Renal cortical epithelial cell (primary cell): ENCODE measurements at regions not wholly inside any gene's neighbourhood (a gene's known extent, or its start where the extent isn't known, plus 50 kb on each side); places are given as distances from the start of the nearest gene placed in this dataset.

ENCODE experiments used
- DNase-seq: peaks from one replicate; pipeline ENCODE4 v3.0.0-alpha.2; 2011; ENCODE audit warnings: low read depth

DNA sequence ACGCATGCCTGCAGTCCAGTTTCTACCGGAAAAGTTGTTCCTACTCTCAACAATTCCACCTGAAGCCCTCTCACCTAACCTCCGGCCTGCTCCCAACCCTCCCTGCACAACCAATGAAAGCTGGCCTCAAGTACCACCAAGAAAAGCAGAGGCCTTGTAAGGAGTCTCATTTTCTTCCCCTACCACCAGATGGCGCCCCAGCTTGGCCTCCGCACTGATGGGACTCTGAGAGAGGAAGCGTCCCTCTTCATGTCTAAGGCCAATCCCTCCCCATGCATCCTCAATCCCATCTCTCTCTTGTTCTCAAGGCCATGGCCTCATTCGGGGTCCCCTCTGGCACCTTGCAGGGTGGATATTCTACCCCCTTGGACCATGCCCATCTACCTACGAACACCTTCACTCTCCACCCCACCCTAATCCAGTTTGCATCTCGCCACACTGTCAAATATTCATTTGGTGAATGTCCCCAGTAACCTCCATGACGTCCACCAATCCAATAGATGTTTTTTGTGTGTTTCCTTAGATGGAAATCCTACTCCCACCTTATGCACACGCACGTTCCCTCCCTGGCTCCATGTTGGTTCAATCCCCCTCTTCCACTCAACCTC, 412.8 kb downstream of the ZNF536 start:
- DNase-seq, result no peak

GRCh38 chr19:30783936-30784335, 411.8 kb downstream of the ZNF536 start:
- DNase-seq, result no peak

DNA sequence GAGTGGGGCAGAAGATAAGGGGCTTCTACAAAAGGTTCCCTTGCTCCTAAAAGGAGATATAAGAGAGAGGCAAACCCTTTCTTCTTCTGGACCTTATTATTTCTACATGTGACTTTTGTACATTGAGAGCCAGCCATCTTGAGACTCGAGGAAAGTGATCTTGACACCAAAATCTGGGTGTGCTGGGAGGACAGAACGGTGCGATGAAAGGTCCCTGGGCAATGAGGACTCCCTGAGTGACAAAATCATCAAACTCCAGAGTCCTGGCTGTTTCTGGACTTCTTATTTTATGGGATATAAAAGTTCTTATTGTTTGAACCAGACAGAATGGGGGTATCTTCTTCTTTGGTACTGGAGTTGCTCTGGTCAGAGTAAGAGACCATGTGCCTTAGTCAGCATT, 411.0 kb downstream of the ZNF536 start:
- DNase-seq, result no peak

DNA sequence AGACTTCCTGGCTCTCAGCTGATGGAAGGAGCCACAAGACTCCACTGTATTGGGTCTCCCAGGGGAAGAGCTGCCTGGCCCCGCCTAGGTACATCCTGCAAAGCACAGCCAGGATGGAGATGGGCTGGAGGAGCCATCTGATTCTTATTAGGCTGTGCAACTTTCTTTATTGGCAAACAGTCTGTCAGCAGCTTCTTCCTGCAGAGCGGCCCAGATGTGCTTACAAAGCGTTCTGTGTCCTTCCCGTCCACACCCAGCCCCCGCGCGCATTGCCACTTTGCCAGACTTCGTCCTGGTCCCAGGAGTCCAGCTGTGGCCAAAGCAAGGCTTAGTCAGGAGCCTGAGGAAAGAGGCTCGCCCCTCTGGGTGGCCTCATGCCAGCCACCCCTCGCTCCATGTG, 409.3 kb downstream of the ZNF536 start:
- DNase-seq, result no peak

GRCh38 chr19:30781047-30781446, 408.9 kb downstream of the ZNF536 start:
- DNase-seq, result no peak

- no peak for DNase-seq
Measured at GRCh38 chr19:30780456-30780855, 408.3 kb downstream of the ZNF536 start.

DNA sequence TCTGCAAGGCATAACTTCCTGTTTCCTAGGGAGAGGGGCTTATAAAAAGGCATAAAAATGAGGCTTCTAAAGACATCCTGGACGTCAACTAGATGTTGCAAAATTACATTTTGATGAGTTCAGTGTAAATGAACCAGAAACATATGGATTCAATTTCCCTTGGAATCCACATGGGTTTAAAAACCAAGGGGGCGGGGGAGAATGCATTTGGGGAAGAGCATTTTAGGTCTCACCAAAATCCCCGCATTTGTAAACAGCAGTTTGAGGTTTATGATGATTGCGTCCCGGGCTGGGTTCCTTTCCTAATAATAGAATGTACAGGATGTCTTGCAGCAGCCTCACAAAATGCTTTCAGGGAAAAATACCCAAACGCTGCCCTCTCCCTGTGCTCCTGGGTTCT, 407.8 kb downstream of the ZNF536 start:
- no peak for DNase-seq

- no peak for DNase-seq
Measured at GRCh38 chr19:30778961-30779715, 407.0 kb downstream of the ZNF536 start.

DNA sequence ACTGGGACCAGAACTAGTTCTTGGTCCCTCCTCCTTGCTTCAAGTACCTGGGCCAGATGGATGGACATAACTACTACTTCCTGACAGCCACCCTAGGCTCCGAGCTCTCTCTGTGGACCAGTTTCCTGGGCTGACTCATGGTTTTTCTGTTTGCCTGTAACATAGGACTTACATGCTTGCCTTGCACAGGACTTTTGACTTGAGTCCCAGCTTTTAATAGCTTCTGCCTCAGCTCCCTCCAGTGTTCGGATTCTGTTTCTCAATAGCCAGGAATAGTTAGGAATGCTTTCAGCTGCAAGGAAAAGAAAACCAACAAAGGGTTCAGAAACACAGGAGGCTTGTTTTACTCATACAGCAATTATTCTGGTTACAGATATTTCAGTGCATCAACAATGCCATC, 405.9 kb downstream of the ZNF536 start:
- DNase-seq, result no peak

DNA sequence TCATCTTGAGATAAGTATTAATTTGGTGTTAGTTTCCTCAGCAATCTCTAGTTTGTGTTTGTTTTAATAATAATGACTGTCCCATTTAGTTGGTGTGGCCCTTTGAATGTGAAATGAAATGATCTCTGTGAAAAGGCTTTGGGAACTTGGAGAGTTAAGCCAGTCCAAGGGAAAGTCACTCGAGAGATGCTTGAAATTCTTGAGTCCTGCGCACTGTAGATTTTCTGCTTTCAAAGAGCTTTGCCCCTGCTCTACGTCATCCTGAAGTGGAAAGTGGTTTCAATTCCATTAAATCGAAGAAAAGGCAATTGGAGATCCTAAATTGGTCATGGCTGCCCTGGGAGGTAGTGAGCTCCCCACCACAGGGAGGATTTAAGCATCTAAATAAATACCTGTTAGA, 403.8 kb downstream of the ZNF536 start:
- DNase-seq, result no peak

DNA sequence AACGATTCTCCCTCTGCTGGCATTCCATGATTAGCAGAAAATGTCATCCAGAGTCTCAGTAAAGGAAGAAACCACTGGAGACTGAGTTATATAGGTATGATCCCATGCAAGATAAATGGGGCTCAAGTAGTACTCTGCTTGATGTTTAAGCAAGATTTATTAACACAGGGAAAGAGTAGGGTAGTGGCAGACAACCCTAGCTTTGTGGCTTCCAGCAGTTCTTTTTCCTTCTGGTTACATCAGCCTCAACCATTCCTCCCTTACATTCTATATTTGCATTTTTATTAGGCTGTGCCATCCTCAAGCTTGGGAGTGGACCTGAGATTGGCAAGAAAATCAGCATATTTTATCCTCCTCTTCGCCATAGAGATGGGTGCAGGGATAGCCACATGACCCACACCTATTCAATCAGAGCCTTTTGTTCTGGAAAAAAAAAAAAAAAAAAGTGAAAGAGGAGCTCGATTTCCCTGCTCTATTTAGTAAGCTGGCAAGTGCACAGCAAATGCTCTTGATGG, 402.1 kb downstream of the ZNF536 start:
- no peak for DNase-seq

DNA sequence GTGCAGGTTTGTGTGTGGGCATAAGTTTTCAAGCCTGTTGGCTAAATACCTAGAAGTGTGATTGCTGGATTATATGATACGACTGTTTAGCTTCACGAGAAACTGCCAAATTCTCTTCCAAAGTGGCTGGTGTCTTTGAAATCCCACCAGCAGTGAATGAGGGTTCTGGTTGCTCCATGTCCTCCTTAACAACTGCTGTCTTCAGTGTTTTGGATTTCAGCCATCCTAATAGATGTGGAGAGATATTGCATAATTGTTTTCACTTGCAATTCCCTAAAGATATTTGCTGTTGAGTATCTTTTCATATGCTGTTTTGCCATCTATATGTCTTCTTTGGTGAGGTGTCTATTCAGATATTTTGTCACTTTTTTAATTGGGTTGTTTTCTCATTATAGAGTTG, 390.5 kb downstream of the ZNF536 start:
- no peak for DNase-seq

GRCh38 chr19:30760014-30760413, 387.8 kb downstream of the ZNF536 start:
- no peak for DNase-seq

GRCh38 chr19:30757837-30758617, 385.8 kb downstream of the ZNF536 start:
- no peak for DNase-seq

- no peak for DNase-seq
Measured at GRCh38 chr19:30757104-30757836, 385.1 kb downstream of the ZNF536 start.

DNA sequence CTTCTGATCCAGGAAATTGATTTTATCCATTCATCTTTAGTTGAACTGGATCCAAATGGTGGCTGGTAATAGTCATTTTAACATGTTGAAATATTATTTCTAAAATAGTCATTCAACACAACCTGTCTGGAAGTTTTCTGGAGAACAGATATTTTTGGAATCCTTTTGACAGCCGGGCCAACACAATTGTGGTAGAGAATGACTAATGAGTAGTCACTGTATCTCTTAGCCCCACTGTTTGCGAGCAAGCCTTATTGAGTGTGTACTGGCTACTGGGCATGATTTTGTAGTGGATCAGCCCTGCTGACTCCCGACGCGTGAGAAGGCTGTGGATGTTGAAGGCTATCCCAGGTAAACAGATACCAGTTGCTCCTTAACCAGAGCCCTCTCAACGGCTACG, 383.4 kb downstream of the ZNF536 start:
- no peak for DNase-seq

DNA sequence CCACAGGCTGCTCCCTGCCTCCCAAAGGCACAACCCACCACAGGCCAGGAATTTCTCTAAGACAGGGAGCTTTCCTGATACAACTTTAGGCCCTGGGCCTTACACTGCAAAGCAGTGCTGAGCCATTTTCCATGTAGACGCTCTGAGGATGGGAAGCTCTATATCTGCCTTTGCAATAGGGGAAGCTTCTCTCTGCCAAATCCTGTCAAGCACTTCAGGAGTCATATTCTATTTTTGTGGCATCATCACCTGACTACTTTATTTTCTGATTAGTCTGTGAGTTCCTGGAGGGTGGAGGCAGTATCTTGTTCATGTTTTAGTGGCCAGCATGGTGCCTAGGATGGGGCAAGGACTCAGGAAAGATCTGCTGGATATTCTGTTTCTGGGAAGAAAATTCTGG, 382.0 kb downstream of the ZNF536 start:
- no peak for DNase-seq

DNA sequence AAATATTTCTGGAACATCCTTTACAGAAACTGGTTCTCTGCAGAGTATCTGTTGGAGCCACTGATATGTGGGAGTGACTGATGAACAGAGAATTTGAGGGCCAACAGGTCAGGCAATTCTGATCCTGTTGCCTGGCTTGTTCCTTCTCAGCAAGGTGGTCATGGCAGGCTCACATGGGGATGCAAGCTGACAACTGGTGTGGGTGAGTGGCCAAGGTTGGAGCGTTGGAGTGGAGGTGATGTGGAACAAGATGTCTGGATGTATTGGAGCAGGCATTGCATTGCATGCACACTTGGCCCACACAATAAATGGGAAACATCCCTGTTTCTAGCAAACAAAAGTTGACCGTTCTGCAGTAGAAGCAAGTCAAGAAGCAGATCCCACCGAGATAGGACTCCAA, 380.7 kb downstream of the ZNF536 start:
- no peak for DNase-seq

- DNase-seq, result no peak
Measured at GRCh38 chr19:30752201-30752600, 380.0 kb downstream of the ZNF536 start.

GRCh38 chr19:30745476-30745985, 373.3 kb downstream of the ZNF536 start:
- no peak for DNase-seq

GRCh38 chr19:30744741-30745475, 372.7 kb downstream of the ZNF536 start:
- no peak for DNase-seq
